Hepatic stellate cell (primary cell): ENCODE measurements at regions not wholly inside any gene's neighbourhood (a gene's known extent, or its start where the extent isn't known, plus 50 kb on each side); places are given as distances from the start of the nearest gene placed in this dataset.
"Not testable (repeated sequence)": the region's sequence is repeated elsewhere in the genome, so short reads cannot be mapped to it uniquely, and the experiment has no call there.

Experiments used
- DNase-seq: peaks from one replicate; pipeline ENCODE4 v3.0.0; 2011; ENCODE audit warnings: low spot score

DNA sequence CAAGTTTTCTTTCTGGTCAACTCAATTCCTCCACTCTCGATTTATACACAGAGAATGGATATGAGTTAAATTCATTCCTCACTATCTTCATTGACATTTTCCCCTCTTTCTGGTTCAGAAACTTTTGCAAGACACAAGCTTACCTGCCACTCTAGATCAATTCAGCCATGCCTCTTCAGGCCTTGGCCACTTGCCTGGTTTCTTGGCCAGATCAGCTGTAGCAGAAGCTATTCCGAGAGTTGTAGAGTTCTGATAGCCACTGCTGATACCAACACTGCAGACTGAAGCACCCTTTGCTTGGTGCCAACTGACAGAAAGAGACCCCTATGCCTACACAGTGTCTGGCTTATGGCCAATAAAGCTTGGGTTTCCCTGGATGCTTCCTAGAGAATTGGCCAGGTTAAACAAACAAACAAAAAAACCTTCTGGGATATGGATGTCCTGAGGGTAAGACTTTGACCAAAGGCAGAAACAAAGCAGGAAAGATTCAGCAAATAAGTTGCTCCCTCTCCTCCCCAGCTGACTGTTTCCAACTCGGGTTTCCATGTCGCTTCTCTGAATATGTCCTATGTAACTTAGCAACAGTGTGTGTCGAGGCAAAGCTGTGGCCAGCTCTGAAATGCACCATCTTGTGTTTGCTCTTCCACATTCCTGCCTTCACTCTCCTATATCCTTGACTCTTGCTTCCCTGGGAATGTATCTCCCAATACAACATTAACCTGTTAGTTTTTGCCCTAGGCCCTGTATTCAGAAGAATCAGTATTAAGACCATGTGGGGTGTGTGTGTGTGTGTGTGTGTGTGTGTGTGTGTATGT, 521.6 kb downstream of the EPHA3 start:
- DNase-seq = no peak

GRCh38 chr3:89635137-89635536, 527.7 kb downstream of the EPHA3 start:
- DNase-seq = no peak

DNA sequence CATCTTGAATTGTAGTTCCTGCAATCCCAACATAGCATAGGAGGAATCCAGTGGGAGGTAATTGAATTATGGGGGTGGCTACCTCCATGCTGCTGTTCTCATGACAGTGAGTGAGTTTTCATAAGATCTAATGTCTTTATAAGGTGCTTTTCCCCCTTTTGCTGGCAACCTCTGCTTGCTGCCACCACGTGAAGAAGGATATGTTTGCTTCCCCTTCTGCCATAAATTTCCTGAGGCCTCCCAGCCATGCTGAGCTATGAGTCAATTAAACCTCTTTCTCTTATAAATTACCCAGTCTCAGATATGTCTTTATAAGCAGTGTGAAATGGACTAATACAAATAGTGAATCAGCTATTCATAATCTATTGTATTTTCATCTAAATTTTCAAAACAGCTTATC, 537.3 kb downstream of the EPHA3 start:
- no peak for DNase-seq

DNA sequence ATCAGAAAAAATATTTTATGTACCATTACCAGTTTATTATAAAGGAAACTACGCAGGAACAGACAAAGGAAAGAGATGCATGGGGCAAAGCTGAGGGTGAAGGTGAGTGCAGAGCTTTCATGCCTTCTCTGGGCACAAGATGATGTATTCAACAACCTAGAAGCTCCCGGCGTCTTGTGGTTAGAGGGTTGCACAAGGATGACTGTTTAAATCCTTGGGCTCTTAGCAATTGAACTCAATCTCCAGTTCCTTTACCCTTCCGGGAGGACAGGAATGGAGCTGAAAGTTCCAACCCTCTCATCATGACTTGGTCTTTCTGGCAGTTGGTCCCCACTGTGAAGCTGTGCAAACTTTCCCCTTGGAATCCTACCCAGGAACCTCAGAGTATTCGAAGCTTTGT, 542.0 kb downstream of the EPHA3 start:
- no peak for DNase-seq

- DNase-seq = no peak
Measured at GRCh38 chr3:89654031-89654430, 546.6 kb downstream of the EPHA3 start.

- DNase-seq = no peak
Measured at GRCh38 chr3:89656388-89656787, 549.0 kb downstream of the EPHA3 start.

DNA sequence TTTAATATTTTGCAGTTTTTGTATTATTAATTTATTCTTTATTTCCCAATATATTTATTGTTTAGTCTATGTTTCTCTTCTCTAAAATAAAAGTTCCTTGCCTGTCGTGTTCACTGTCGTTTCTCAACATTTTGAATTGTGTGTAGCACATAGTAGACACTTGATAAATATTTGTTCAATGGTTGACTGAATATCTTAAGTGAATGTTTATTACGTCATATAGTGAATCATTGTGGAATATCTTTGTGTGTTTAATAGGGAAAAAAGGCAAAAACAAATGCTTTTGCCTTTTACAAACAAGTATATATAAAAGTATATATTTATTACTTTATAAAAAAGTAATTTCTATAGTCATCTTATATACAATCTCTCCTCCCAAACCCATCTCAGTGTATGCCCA, 572.3 kb downstream of the EPHA3 start:
- no peak for DNase-seq

DNA sequence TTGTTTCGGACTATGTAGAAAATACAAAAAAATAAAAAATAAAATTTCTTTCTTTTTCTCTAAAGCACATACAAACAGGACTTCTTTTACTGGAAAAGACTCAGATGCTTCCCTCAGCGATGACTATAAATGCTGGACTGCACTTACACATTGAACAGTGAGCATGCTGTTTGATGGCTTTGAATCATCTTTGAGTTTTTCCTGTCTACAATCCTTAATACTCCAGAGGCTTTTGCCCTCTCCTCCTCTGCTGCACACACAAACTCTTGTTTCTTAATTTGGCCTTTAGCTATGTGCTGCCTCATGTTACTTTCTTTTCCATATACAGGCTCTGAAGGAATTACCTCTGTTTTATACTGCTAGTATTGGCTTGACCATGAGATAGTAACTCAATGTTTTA, 575.1 kb downstream of the EPHA3 start:
- no peak for DNase-seq

DNA sequence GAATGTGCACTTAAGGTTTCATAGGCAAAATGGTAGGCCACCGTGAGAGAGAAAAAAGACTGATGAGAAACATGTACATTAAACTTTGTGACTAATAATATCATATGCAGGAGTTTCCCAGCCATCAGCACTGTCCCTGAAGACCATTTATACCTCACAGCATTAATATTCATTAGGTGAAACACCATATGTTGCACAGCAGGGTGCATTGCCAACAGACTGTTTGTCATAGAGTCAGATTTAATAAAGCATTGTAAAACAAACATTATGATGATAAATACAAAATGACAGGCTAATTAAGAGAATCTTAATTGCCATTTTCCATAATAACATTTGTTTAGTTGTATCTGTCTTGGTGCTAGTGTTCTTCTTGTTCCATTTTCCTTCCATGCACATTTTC, 578.3 kb downstream of the EPHA3 start:
- no peak for DNase-seq

GRCh38 chr3:89690646-89691045, 583.2 kb downstream of the EPHA3 start:
- no peak for DNase-seq

- DNase-seq = no peak
Measured at GRCh38 chr3:89692601-89693000, 585.2 kb downstream of the EPHA3 start.

DNA sequence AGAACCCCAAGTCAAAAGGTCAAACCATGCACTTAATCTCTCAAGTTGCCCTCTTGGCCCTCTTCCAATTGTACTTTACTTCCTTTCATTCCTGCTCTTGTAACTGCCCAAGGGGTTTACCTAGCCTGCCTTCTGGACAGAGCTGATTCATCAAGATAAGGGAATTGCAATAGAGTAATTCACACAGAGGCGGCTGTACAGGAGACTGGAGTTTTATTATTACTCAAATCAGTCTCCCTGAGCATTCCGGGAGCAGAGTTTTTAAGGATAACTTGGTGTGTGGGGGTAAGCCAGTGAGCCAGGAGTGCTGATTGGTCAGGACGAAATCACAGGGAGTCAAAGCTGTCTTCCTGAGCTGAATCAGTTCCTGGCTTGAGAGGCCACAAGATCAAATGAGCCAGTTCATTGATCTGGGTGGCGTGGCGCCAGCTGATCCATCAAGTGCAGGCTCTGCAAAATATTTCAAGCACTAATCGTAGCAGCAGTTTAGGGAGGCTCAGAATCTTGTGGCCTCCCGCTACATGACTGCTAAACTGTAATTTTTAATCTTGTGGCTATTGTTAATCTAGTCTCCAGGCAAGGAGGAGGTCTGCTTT, 590.0 kb downstream of the EPHA3 start:
- no peak for DNase-seq

- no peak for DNase-seq
Measured at GRCh38 chr3:89698208-89698830, 590.9 kb downstream of the EPHA3 start.

GRCh38 chr3:89699229-89699628, 591.8 kb downstream of the EPHA3 start:
- DNase-seq = no peak

DNA sequence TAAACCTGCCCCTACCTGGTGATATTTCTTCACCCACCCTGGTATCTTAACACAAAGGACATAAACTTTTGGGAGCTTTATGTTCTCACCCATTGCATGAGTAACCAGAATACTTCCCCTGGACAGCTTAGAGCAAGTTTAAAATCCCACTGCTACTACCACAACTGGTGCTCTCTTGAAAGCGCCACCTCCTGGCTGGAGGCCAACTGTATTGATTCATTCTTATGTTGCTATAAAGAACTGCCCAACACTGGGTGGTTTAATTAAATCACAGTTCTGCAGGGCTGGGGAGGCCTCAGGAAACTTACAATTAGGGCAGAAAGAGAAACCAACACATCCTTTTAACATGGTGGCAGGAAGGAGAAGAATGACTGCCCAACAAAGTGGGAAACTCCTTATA, 592.4 kb downstream of the EPHA3 start:
- no peak for DNase-seq

GRCh38 chr3:89702404-89702803, 595.0 kb downstream of the EPHA3 start:
- no peak for DNase-seq

DNA sequence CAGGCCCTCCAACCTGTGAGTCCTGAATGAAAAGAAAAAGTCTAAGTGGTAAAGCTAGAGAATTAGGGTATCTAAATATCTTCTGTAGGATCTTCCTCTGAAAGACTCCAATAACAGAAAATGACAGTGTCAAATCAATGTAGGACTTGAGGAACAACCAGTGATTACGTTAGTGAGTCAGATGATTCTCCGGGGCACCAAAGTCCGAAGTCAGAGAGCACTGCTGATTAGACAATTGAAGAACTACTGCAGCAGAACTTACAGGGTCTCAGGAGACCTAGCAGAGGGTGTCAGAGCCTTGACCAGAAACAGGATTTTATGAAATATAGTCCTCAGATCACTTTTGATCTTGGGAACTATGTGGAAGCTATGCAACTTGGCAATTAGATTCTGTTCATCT, 605.8 kb downstream of the EPHA3 start:
- no peak for DNase-seq

GRCh38 chr3:89714237-89714636, 606.8 kb downstream of the EPHA3 start:
- no peak for DNase-seq

GRCh38 chr3:89740080-89740880, 632.9 kb downstream of the EPHA3 start:
- DNase-seq = no peak

GRCh38 chr3:89740881-89741177, 633.4 kb downstream of the EPHA3 start:
- DNase-seq = peak; percentile 44

GRCh38 chr3:89742546-89742945, 635.1 kb downstream of the EPHA3 start:
- no peak for DNase-seq

- DNase-seq = not testable (repeated sequence)
Measured at GRCh38 chr3:89747541-89748278, 640.3 kb downstream of the EPHA3 start.
